SU-DHL-6 (cell line): ENCODE measurements at regions not wholly inside any gene's neighbourhood (a gene's known extent, or its start where the extent isn't known, plus 50 kb on each side); places are given as distances from the start of the nearest gene placed in this dataset.

ENCODE experiments used
- H2AFZ ChIP-seq: fragments of 200-600 bp; sonication (generic); 2 replicates; pipeline ENCODE4 v1.6.1; 2014; ENCODE audit warnings: low read depth, mild to moderate bottlenecking, moderate library complexity, mixed read lengths, antibody characterized with exemption, low read length; ENCODE audit not compliant: severe bottlenecking
- H3F3A ChIP-seq: fragments of 200-600 bp; shearing (Covaris generic); 2 replicates; pipeline ENCODE4 v1.6.0; 2016; ENCODE audit warnings: antibody characterized with exemption, mild to moderate bottlenecking; ENCODE audit not compliant: insufficient read depth
- H3K27ac ChIP-seq: fragments of 200-600 bp; sonication (generic); 2 replicates; pipeline ENCODE4 v1.5.1; 2016; ENCODE audit warnings: low read depth, mild to moderate bottlenecking, low read length, moderate library complexity, mixed read lengths
- H3K27me3 ChIP-seq: fragments of 200-600 bp; sonication (generic), shearing (Covaris generic); 2 replicates; pipeline ENCODE4 v1.6.0; 2014; ENCODE audit warnings: mild to moderate bottlenecking, low read length
- H3K36me3 ChIP-seq: fragments of 200-600 bp; sonication (generic); 2 replicates; pipeline ENCODE4 v1.6.1; 2014; ENCODE audit warnings: mild to moderate bottlenecking, low read length, mixed read lengths
- H3K4me2 ChIP-seq: fragments of 300-600, 200-600 bp; shearing (Covaris generic), sonication (generic); 2 replicates; pipeline ENCODE4 v1.6.0; 2014; ENCODE audit warnings: low read length, low read depth, mild to moderate bottlenecking; ENCODE audit not compliant: poor library complexity, severe bottlenecking
- H3K4me3 ChIP-seq: fragments of 200-600 bp; sonication (generic); 2 replicates; pipeline ENCODE4 v1.5.1; 2014; ENCODE audit warnings: antibody characterized with exemption, low read length, mild to moderate bottlenecking, mixed read lengths; ENCODE audit not compliant: insufficient read depth, poor library complexity, severe bottlenecking
- H3K79me2 ChIP-seq: fragments of 200-600 bp; sonication (generic); 2 replicates; pipeline ENCODE4 v1.6.1; 2014; ENCODE audit warnings: mild to moderate bottlenecking, low read length, moderate library complexity; ENCODE audit not compliant: insufficient read depth
- H3K9ac ChIP-seq: fragments of 200-600 bp; sonication (generic); 2 replicates; pipeline ENCODE4 v1.7.0; 2014; ENCODE audit warnings: mild to moderate bottlenecking, low read length
- H3K9me2 ChIP-seq: fragments of 200-600 bp; sonication (generic); replicated peaks from 2 replicates; pipeline ENCODE4 v1.6.1; 2014; ENCODE audit warnings: low read length; ENCODE audit not compliant: insufficient read depth
- H3K9me3 ChIP-seq: fragments of 200-600 bp; sonication (generic); 2 replicates; pipeline ENCODE4 v1.6.1; 2014; ENCODE audit warnings: low read length, mixed read lengths; ENCODE audit not compliant: insufficient read depth
- H4K20me1 ChIP-seq: fragments of 200-600 bp; sonication (generic); 2 replicates; pipeline ENCODE4 v1.6.1; 2014; ENCODE audit warnings: low read depth, mild to moderate bottlenecking, antibody characterized with exemption, low read length, moderate library complexity, mixed read lengths
- CTCF ChIP-seq: fragments of 200-600 bp; sonication (generic); IDR thresholded peaks from one replicate; pipeline ENCODE4 v1.5.1; 2017; ENCODE audit warnings: antibody characterized with exemption, mild to moderate bottlenecking, low read length, moderate library complexity; ENCODE audit not compliant: insufficient read depth, poor library complexity, severe bottlenecking
- EZH2phosphoT487 ChIP-seq: fragments of 200-600 bp; sonication (generic), shearing (Covaris generic); conservative IDR thresholded peaks from 2 replicates; pipeline ENCODE4 v1.6.1; 2018; ENCODE audit warnings: mild to moderate bottlenecking, antibody characterized with exemption, low read length, moderate library complexity, mixed read lengths

- Histone ChIP-seq H3K9ac (no peak overlapping the region), H3K9me3 (no peaks in the 10 kb centered on the region), H3K79me2 (no peaks in the 10 kb centered on the region), H3F3A (no peaks in the 10 kb centered on the region), H2AFZ (no peak overlapping the region), H3K4me2 (no peak overlapping the region), H3K27ac (no peak overlapping the region), H4K20me1 (no peaks in the 10 kb centered on the region), H3K4me3 (no peak overlapping the region), H3K27me3 (no peaks in the 10 kb centered on the region), H3K9me2 (no peaks in the 10 kb centered on the region), H3K36me3 (no peaks in the 10 kb centered on the region)
- no peak for TF ChIP-seq EZH2phosphoT487
- TF ChIP-seq CTCF: no peak
Measured at GRCh38 chr21:38986406-38986805, 180.7 kb downstream of the ETS2 start.

- TF ChIP-seq EZH2phosphoT487 (no peak), CTCF (no peak)
- H2AFZ ChIP-seq: no peak overlapping the region
Measured at GRCh38 chr21:38985568-38986378, 180.0 kb downstream of the ETS2 start.

GRCh38 chr21:38984982-38985567 is 179.3 kb downstream of the ETS2 start:
- Histone ChIP-seq H3K9ac (no peak overlapping the region), H2AFZ (no peak overlapping the region), H3K9me2 (no peaks in the 10 kb centered on the region)

More at GRCh38 chr21:38985568-38986378, 180.0 kb downstream of the ETS2 start:
- H3K4me2 ChIP-seq: no peak overlapping the region
- no peaks in the 10 kb centered on the region for H4K20me1 ChIP-seq
- H3K79me2 ChIP-seq: no peaks in the 10 kb centered on the region
- H3K27me3 ChIP-seq: no peaks in the 10 kb centered on the region
- H3K9me3 ChIP-seq: no peaks in the 10 kb centered on the region
- no peak overlapping the region for H3K9ac ChIP-seq
- H3K27ac ChIP-seq: no peak overlapping the region
- no peaks in the 10 kb centered on the region for H3K9me2 ChIP-seq
- H3K4me3 ChIP-seq: no peak overlapping the region
- H3K36me3 ChIP-seq: no peaks in the 10 kb centered on the region
- H3F3A ChIP-seq: no peaks in the 10 kb centered on the region

More at GRCh38 chr21:38984982-38985567, 179.3 kb downstream of the ETS2 start:
- H3K36me3 ChIP-seq: no peaks in the 10 kb centered on the region
- no peaks in the 10 kb centered on the region for H4K20me1 ChIP-seq
- H3K27me3 ChIP-seq: no peaks in the 10 kb centered on the region
- H3K79me2 ChIP-seq: no peaks in the 10 kb centered on the region
- H3K4me2 ChIP-seq: peak overlapping the region; percentile 23
- no peak overlapping the region for H3K27ac ChIP-seq
- H3K4me3 ChIP-seq: no peak overlapping the region
- no peaks in the 10 kb centered on the region for H3F3A ChIP-seq
- TF ChIP-seq CTCF: no peak
- no peak for TF ChIP-seq EZH2phosphoT487
- H3K9me3 ChIP-seq: no peaks in the 10 kb centered on the region
